Stimulated activated CD8-positive, alpha-beta memory T cell treated with anti-CD3 and anti-CD28 coated beads, Interleukin-15, amount 100 ng/mL, for 48 hours (primary cell): ENCODE measurements at regions not wholly inside any gene's neighbourhood (a gene's known extent, or its start where the extent isn't known, plus 50 kb on each side); places are given as distances from the start of the nearest gene placed in this dataset.

Experiments
- DNase-seq, 2 donors: peaks; one replicate each; pipeline ENCODE4 v3.0.0-alpha.2; 2020; ENCODE audit warnings: low read depth in 2 of 2

DNA sequence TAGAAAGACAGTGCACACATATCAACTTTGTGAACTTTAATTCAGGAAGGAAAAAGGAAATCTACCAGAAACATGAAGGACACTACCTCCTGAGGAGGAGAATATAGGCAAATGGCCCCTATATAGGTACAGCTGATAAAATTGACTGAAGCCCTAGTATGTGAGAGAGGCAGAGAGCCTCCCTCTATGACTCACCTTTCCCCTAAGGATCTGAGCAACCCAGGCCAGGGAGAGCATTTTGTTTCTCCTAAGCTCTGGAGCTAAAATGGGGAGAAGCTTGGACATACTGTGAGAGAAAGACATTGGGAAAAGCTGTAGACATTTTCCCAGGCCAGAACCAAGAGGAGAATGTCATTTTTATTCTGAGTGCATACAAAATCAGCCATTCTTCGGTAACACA is 303.5 kb downstream of the AHR start:
- DNase-seq, result no peak

DNA sequence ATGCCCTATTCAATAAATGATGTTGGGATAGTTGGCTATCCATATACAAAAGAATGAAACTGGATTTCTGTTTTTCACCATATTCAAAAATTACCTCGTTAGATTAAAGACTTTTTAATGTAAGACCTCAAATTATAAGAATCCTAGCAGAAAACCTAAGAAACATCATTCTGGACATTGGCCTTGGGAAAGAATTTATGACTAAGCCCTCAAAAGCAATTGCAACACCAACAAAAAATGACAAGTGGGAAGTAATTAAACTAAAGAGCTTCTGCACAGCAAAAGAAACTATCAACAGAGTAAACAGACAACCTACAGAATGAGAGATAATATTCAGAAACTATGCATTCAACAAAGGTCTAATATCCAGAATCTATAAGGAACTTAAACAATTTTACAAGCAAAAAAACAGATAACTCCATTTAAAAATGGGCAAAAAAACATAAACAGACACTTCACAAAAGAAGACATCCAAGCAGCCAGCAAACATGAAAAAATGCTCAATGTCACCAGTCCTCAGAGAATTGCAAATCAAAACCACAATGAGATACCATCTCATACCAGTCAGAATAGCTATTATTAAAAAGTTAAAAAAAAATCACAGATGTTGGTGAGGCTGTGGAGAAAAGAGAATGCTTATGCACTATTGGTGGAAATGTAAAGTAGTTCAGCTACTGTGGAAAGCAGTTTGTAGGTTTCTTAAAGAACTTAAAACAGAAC is 309.8 kb downstream of the AHR start:
- DNase-seq, result no peak

DNA sequence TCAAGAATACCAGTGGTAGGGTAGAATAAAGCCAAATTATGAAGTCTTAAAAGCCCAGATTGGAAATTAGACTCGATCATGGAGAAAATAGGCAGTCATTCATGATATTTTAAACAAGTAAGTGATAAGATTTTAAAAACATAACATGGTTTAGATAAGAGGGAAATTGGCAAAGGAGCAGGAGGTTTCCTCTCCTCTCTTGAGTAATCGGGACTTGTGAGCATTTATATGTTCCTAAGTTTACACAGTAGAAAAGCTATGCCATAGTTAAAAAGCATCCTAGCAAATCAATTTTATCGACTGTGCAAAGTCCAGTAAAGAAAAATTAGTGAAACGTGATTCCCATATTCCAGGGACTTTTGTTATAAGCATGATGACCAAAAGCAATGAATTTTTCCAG is 313.2 kb downstream of the AHR start:
- no peak for DNase-seq

DNA sequence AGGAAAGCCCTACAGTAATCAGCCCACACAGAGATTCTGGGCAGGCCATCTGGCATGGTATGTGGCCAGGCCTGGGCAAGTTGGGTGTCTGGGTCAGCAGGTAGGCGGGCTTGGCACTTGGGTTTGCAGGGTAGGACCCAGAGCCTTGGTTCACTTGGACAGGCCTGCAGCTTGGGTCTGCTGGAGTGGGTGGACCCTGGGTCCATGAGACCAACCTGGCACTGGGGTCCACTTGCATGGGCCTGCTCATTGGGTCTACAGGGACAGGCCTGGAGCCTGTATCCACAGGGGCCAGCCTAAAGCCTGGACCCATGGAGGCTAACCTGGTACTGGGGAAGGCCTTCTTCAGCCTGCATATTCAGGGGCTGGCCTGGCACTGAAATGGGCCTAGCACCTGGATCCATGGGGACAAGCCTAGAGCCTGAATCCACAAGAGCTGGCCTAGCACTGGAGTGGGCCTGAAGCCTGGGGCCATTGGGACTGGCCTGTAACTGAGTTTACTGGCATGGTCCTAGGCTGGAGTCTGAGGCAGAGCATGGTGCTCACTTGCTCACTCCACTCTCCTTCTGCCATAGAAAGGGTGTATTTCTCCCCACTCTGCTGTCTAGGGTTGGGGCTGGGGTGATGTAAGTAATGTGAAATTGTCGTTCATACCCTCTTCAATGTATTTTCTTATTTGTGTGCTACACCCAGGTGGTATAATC is 315.0 kb downstream of the AHR start:
- no peak for DNase-seq

DNA sequence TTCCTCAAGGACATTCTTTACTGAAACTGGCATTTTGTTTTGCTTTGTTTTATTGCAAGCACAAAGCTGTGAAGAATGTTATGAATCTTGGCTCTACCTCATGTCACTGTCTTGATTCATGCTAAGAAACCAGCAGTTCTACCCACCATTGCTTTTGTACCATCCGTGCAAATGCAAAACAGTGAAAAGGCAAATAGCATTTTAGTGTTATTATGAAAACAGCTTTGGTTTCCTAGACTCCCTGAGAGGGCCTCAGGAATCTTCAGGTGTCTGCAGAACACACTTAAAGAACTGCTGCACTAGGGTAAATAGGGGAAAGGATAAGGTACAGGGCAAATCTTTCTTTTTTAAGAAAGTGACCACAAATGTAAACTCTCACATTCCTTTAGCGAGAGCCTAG is 318.9 kb downstream of the AHR start:
- DNase-seq, result no peak

DNA sequence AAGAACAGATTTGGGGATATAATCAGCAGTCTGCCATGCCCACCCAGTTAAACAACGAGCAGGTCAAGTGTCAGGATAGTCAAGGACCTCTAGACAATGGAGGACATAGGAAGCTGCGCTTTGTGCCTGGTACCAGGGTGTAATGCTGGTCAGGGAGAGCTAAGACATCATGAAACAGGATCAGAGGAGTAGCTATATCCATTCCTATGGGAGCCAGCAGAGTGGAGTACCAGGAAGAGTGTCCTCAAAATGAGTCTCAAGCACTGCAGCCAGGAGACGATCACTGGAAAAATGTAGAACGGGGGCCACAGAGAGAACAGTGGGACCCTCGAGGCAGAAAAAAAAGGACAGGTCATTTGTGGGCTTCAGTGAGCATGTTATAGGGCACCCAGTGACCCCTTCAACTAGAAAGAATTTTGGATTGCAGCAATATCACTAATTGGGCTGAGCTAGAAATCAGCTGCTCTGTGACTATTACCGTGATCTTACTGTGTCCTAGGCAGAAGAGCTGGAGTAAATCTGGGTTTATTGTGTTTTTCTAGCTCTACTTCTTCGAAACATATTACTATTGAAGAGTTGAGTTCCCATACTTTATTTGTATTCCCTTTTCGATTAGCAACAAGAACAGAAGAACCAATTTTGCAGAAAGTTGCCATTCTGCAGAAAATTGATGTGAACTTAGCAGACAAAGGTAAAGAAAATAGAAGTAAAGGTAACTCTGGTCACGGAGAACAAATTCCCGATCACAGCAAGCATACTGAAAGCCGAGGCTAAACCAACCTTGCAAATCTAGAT is 319.6 kb downstream of the AHR start:
- DNase-seq, result no peak

DNA sequence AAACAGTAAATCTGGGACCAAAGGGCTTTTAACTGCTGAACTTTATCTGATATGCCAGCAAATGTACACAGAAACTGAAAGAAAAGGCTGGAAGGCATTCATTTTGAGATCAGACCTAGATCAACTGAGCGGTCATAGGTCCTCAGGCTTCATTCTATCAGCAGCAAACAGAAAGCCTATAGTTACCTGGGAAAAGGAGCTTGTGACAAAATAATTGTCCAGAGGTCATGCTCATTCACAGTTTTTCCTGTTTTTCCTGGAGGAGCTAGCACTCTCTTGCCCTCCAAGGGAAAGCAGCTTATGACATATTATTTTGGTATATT is 320.2 kb downstream of the AHR start:
- no peak for DNase-seq

DNA sequence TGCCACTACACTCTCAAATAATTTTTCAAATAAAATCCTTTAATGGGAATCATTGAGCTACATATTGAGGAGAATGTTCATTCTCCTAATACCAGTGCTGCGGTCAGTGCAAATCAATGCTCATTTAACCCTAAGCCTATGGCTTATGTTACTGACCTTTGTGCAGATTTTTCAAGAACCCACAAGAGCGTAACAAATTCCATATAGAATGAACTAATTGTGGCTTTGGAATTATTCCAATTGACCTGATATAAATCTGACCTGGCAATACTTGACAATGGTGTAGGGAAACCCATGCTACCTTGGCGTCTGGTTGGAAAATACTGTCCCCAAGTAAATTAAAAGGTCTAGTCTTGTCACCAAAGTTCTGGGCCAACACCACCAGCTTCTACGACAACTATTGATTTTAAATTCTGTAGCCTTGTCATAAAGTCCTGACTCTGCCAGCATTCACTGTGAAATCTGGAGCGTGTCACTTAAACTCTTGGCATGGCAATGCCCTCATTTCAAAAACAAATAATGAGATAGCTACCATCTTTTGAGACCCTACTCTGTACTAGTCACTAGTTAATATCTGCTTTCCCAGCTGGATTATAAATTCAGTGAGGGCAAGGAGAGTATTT is 320.9 kb downstream of the AHR start:
- DNase-seq, result no peak

DNA sequence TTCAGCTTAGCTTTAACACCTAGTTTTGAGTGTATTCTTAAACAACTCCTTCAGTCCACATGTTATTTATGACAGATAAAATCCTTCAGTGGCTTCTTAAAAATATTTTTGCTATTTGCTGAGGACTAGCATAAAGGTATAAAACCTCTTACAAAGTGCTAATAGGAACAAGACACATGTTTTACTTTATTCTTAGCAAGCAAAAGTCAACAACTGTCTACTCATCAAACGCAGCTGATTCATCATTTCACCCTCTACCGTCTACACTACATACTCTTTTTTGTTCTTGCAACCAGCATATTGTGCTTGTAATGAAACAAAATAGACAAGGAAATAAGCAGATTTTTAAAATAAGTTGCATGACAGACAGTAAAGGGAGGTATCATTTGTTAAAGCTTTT is 319.7 kb downstream of the SNX13 start:
- no peak for DNase-seq

DNA sequence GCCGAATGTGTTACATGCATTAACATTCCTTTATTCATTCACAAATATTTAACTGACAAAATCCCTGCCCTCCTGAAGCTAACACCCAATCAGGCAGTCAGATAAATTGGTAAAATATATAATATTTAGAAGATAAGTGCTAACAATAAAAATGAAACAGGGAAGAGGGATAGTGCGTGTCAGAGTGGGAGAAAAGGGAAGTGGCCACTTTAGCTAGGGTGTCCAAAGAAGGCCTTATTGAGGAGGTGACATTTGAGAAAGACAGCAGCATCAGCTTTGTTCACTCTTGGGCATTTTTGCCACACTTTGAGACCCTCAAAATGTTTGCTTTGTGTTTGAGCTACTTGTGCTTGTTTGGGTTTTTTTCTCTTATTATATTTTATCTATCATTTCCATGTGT is 317.8 kb downstream of the SNX13 start:
- no peak for DNase-seq

DNA sequence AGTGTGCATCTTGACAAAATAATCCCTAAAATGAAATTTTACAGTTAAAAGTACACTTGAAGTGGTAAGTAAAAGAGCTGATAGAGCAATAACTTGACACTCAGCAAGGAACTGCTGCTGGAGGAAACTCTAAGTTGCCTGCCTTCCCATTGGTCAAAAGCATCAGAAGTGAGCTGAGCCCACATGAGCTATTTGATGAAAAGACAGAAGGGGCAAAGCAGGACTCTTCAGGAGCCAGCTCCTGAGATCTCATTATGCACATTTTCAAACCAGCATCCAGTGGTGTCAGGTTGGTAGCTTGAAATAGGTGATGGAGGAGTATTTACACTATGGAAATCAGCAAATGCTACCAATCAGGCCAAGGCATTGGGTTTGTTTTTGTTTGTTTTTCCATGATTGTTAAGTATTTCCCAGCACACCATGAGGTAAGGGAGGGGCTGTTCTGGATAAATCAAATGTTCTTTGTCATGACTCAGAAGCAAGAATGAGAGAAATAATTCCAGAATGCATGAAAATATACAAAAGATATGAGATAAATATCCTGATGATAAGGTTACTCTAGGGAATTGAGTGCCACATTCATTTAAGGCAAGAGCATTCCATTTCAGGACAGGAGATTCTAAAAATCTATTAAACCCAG is 316.6 kb downstream of the SNX13 start:
- no peak for DNase-seq

DNA sequence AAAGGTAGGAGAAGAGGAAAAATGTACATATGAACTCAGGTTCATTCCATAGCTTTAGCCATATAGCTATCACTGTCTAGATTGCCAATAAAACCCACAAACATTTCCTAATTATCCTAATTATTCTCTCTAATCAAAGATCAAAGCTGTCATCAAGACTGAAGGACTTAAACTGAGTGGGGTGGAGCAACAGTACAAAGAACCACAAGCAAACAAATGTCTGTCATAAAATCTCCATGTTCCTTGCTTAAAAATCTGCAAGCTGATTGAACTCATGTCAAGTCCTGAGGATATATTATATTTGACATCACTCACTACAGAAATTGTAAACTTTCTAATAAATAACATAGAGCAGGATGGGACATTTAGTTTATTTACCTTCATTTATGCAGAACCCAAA is 315.9 kb downstream of the SNX13 start:
- no peak for DNase-seq

DNA sequence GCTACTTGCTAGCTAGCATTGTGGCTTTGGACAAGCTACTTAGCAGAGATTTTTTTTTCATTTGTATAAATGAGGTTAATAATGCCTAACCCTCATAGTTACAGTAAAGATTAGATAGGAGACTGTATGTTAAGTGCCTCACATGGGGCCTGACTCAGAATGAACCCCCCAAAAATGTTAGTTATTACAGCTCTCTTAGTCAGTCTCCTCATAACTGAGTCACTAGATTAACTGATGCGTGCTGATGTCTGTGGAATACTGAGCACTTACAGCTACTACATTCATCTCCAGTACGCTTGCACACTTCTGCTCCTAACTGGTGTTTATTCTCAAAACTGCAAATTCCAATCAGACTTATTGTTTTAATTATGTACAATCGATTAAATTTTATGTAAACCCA is 315.3 kb downstream of the SNX13 start:
- no peak for DNase-seq

DNA sequence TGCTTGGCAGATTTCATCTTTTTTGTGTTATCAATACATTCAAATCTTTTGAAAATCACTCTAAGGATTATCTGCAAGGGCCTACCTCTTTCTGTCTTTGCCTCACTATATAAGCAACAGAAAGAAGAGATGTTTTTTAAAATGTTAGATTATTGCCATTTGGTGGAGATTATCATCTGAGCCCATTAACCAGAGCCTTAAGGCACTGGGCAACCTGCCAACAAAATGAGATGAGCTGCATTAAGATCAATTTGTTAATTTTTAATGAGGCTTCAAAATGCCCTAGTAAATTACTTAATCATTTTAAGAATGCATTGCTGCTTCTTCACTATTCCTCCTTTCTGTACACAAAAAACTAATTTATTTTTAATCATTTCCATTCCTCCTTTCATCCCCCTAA is 314.1 kb downstream of the SNX13 start:
- no peak for DNase-seq

DNA sequence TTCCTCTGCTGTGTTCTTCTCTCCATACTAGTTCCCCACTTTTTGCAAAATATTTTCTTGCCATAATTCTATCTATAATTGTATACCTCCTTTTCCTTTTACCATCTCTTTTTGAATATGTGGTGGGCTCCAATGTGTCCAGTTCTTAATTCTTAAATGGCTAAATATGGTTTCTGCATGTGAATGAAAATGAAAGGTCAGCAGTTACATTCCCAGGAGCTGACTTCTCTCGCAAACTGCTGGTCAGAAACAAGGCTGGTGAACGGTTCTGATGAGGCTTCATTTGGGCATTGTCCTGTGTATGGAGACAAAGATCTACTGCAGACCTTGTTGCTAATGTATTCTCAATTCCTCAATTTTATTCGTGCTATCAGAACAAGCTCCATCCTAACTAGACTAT is 309.2 kb downstream of the SNX13 start:
- DNase-seq, result no peak

DNA sequence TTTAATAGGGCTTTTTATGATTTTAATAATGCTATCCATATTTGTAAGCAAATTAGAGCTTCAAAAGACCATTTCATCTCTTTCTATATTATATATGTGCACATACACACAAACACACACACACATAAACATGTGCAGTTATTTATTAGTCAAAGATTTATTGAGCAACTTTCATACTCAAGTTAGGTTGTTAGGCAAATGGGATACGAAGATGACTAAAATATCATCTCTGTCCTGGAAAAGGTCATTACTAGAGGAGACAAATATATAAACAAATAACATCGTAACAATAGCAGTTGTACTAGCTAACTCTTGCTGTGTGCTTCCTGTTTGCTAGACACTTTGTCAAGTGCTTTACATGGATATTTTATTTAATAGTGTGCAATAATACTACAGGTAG is 307.9 kb downstream of the SNX13 start:
- no peak for DNase-seq

DNA sequence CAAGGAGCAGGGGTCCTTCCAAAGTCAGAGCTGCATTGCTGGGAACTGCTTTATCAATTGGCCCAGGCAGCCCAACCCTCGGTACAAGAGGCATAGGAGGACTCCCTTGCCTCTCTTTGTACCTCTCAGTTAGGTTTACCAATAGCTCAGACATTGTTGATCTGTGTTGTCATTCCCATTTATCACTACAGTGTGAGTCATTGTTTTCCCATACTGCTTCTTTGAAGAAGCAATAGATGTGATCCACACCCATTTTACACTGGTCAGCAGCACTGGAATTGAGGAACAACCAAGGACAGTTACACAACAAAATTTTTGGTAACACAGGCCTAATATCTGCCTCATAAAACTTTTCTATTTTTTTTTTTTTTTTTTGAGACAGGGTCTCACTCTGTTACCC is 307.2 kb downstream of the SNX13 start:
- DNase-seq, result no peak

DNA sequence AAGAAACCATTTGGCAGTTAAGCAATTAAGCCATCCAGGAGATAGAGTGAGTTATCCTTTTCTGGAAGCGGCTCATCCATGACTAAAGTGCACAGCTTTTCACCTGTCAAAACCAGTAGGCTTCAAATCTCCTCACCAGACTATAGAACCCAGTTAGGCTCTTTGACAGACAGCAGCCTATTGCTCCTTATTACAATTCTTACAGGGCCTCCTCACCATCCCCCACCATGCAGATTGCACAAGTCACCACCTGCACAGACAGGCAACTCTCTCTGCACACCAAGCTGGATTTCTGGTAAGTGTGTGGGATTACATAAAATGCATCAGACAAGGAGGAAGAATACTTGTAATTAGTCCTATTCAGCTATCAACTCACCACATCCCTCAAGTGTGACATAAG is 301.6 kb downstream of the SNX13 start:
- DNase-seq, result no peak

DNA sequence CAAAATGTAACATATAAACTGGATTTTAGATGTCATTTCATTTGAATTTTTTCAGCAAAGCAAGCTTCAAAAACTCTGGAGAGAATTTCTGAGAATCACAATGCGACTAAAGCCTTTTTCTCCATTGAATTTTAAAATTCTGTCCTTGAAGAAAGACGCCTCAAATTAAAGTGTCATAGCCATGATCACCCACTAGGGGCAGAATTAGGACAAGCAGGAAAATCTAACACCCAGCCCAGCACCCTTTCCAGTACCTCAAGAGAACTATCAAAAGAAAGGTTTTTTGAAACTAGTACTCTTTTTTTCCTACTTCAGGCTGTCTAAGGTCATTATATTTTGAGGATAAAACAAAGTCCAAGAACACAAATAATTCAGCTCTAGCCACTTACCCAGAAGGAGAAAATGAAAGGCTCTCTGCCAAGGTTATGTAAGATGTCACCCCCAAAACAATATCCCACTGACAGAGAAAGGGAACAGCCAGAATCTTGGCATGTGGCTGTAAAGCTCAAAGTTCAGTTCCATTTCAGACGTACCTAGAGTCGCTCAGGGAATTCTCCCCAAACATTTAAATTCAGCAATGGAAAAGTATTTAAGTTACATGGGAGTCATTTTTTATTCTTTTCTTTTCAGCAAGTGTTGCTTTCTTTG is 299.4 kb downstream of the SNX13 start:
- DNase-seq, result no peak

DNA sequence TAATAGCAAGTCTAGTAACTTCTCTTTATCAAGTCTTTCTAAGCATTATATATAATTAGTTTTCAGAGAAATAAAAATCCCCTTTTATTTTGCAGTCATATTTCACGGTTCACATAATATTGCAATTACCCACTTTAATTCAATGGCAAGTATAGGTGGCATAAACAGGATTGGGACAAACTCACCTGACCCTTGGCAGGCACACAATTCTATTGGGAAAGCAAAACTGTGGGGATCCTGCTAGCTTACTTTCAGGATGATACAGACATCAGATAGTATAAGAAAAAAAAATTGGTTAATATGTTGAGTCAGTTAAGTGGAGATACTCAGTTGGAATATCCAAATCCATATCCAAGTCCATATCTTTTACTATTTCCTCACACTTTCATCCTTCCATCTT is 294.8 kb downstream of the SNX13 start:
- DNase-seq, result no peak

DNA sequence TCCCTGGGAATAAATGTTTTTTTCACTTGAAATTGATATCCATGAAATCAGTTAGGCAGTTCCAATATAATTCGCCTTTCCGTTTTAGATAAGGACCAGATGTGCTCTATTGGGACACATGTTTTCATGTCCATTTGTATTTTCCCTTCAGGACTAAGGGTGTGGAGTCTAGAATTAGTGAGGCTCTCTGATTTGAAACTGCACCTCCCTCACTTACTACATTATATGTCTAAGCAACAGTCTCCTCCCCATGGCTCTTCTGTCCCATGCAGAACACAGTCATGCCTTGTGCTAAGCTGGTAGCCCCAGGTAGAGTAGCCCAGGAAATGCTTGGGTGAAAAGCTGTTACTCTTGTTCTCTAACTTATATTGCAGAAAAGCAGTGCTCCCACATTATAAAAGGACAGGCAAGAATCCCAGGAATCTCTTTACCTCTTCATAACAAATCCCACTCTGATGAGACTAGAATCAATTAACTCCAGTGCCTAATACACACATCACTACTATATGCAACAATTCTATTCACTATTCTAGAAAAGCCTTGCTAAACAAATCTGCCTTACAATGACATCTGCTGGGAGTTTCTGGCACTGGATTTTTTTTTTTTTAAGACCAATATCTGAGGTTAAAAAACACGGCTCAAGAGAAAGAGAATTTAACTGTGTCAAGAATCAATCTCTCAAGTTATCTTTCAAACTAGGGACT is 293.9 kb downstream of the SNX13 start:
- DNase-seq, result no peak
